ENCODE measurements at regions not wholly inside any gene's neighbourhood (a gene's known extent, or its start where the extent isn't known, plus 50 kb on each side); places are given as distances from the start of the nearest gene placed in this dataset.

- TF ChIP-seq FOXP2 (optimal IDR thresholded peaks at IDR 0.05; ENCODE audit: control extremely low read depth, extremely low read length, insufficient read depth) = no peak
- no peak for TF ChIP-seq EZH2 (IDR thresholded peaks at IDR 0.05)
- no peak for TF ChIP-seq POLR2AphosphoS5 (IDR thresholded peaks at IDR 0.05; ENCODE audit: borderline replicate concordance, low read depth, low read length)
- H3K36me3 ChIP-seq (ENCODE audit: insufficient read depth, low read length) = no peaks in the 10 kb centered on the region
- no peak overlapping the region for H3K9ac ChIP-seq (ENCODE audit: insufficient read length)
- H3K4me3 ChIP-seq = no peak overlapping the region
- DNase-seq (ENCODE audit: low read depth, low spot score) = no peak
- H3K27ac ChIP-seq = no peak overlapping the region
- no peaks in the 10 kb centered on the region for H3K9me3 ChIP-seq (ENCODE audit: low read depth, low read length)
Observed at GRCh38 chr2:42967959-42968674, 175.7 kb upstream of the HAAO start.

- H3K36me3 ChIP-seq (ENCODE audit: insufficient read depth, low read length) = no peaks in the 10 kb centered on the region
- H3K4me3 ChIP-seq = no peak overlapping the region
- TF ChIP-seq EZH2 (IDR thresholded peaks at IDR 0.05) = no peak
- no peak for TF ChIP-seq FOXP2 (optimal IDR thresholded peaks at IDR 0.05; ENCODE audit: control extremely low read depth, extremely low read length, insufficient read depth)
- no peak for TF ChIP-seq POLR2AphosphoS5 (IDR thresholded peaks at IDR 0.05; ENCODE audit: borderline replicate concordance, low read depth, low read length)
- no peak overlapping the region for H3K27ac ChIP-seq
- DNase-seq (ENCODE audit: low read depth, low spot score) = no peak
- no peaks in the 10 kb centered on the region for H3K9me3 ChIP-seq (ENCODE audit: low read depth, low read length)
- H3K9ac ChIP-seq (ENCODE audit: insufficient read length) = no peak overlapping the region
Observed at GRCh38 chr2:42965910-42966309, 173.5 kb upstream of the HAAO start.

- Histone ChIP-seq H3K9ac (ENCODE audit: insufficient read length) (no peak overlapping the region), H3K9me3 (ENCODE audit: low read depth, low read length) (no peaks in the 10 kb centered on the region), H3K27ac (no peak overlapping the region), H3K36me3 (ENCODE audit: insufficient read depth, low read length) (no peaks in the 10 kb centered on the region), H3K4me3 (no peak overlapping the region)
- no peak for DNase-seq (ENCODE audit: low read depth, low spot score)
- TF ChIP-seq FOXP2 (optimal IDR thresholded peaks at IDR 0.05; ENCODE audit: control extremely low read depth, extremely low read length, insufficient read depth) (no peak), EZH2 (IDR thresholded peaks at IDR 0.05) (no peak), POLR2AphosphoS5 (IDR thresholded peaks at IDR 0.05; ENCODE audit: borderline replicate concordance, low read depth, low read length) (no peak)
Observed at GRCh38 chr2:42965196-42965595, 172.8 kb upstream of the HAAO start.

- Histone ChIP-seq H3K9ac (ENCODE audit: insufficient read length) (no peak overlapping the region), H3K27ac (no peak overlapping the region), H3K36me3 (ENCODE audit: insufficient read depth, low read length) (no peaks in the 10 kb centered on the region), H3K9me3 (ENCODE audit: low read depth, low read length) (no peaks in the 10 kb centered on the region), H3K4me3 (no peak overlapping the region)
- no peak for TF ChIP-seq POLR2AphosphoS5 (IDR thresholded peaks at IDR 0.05; ENCODE audit: borderline replicate concordance, low read depth, low read length)
- no peak for TF ChIP-seq EZH2 (IDR thresholded peaks at IDR 0.05)
- TF ChIP-seq FOXP2 (optimal IDR thresholded peaks at IDR 0.05; ENCODE audit: control extremely low read depth, extremely low read length, insufficient read depth) = no peak
- no peak for DNase-seq (ENCODE audit: low read depth, low spot score)
Observed at GRCh38 chr2:42964439-42965083, 172.2 kb upstream of the HAAO start.

GRCh38 chr2:42963452-42964068, 171.2 kb upstream of the HAAO start:
- no peak for TF ChIP-seq EZH2 (IDR thresholded peaks at IDR 0.05)
- H3K9me3 ChIP-seq (ENCODE audit: low read depth, low read length) = no peaks in the 10 kb centered on the region
- no peak for DNase-seq (ENCODE audit: low read depth, low spot score)
- H3K9ac ChIP-seq (ENCODE audit: insufficient read length) = no peak overlapping the region
- no peak overlapping the region for H3K27ac ChIP-seq
- H3K36me3 ChIP-seq (ENCODE audit: insufficient read depth, low read length) = no peaks in the 10 kb centered on the region
- H3K4me3 ChIP-seq = no peak overlapping the region

- no peak for DNase-seq (ENCODE audit: low read depth, low spot score)
- Histone ChIP-seq H3K9ac (ENCODE audit: insufficient read length) (no peak overlapping the region), H3K9me3 (ENCODE audit: low read depth, low read length) (no peaks in the 10 kb centered on the region), H3K27ac (no peak overlapping the region), H3K36me3 (ENCODE audit: insufficient read depth, low read length) (no peaks in the 10 kb centered on the region), H3K4me3 (no peak overlapping the region)
- TF ChIP-seq FOXP2 (optimal IDR thresholded peaks at IDR 0.05; ENCODE audit: control extremely low read depth, extremely low read length, insufficient read depth) (no peak), EZH2 (IDR thresholded peaks at IDR 0.05) (no peak)
Observed at GRCh38 chr2:42962508-42962953, 170.1 kb upstream of the HAAO start.

GRCh38 chr2:42961961-42962360, 169.6 kb upstream of the HAAO start:
- no peak overlapping the region for H3K4me3 ChIP-seq
- no peaks in the 10 kb centered on the region for H3K36me3 ChIP-seq (ENCODE audit: insufficient read depth, low read length)
- H3K27ac ChIP-seq = no peak overlapping the region
- H3K9me3 ChIP-seq (ENCODE audit: low read depth, low read length) = no peaks in the 10 kb centered on the region
- TF ChIP-seq FOXP2 (optimal IDR thresholded peaks at IDR 0.05; ENCODE audit: control extremely low read depth, extremely low read length, insufficient read depth) (no peak), EZH2 (IDR thresholded peaks at IDR 0.05) (no peak), POLR2AphosphoS5 (IDR thresholded peaks at IDR 0.05; ENCODE audit: borderline replicate concordance, low read depth, low read length) (no peak)
- H3K9ac ChIP-seq (ENCODE audit: insufficient read length) = no peak overlapping the region
- DNase-seq (ENCODE audit: low read depth, low spot score) = no peak

GRCh38 chr2:42961385-42961811, 169.0 kb upstream of the HAAO start:
- TF ChIP-seq FOXP2 (optimal IDR thresholded peaks at IDR 0.05; ENCODE audit: control extremely low read depth, extremely low read length, insufficient read depth) (no peak), POLR2AphosphoS5 (IDR thresholded peaks at IDR 0.05; ENCODE audit: borderline replicate concordance, low read depth, low read length) (no peak), EZH2 (IDR thresholded peaks at IDR 0.05) (no peak)
- DNase-seq (ENCODE audit: low read depth, low spot score) = no peak
- H3K4me3 ChIP-seq = no peak overlapping the region
- no peak overlapping the region for H3K27ac ChIP-seq
- H3K36me3 ChIP-seq (ENCODE audit: insufficient read depth, low read length) = no peaks in the 10 kb centered on the region
- H3K9me3 ChIP-seq (ENCODE audit: low read depth, low read length) = no peaks in the 10 kb centered on the region
- no peak overlapping the region for H3K9ac ChIP-seq (ENCODE audit: insufficient read length)

All from SK-N-MC (cell line).